ENCODE measurements at regions not wholly inside any gene's neighbourhood (a gene's known extent, or its start where the extent isn't known, plus 50 kb on each side); places are given as distances from the start of the nearest gene placed in this dataset.

GRCh38 chr3:161444694-161445077 is 51.9 kb upstream of the OTOL1 start:
- no peak for DNase-seq

GRCh38 chr3:161443921-161444693 is 52.5 kb upstream of the OTOL1 start:
- DNase-seq, result no peak

GRCh38 chr3:161430307-161430706 is 59.0 kb upstream of the SPTSSB start:
- no peak for DNase-seq

DNA sequence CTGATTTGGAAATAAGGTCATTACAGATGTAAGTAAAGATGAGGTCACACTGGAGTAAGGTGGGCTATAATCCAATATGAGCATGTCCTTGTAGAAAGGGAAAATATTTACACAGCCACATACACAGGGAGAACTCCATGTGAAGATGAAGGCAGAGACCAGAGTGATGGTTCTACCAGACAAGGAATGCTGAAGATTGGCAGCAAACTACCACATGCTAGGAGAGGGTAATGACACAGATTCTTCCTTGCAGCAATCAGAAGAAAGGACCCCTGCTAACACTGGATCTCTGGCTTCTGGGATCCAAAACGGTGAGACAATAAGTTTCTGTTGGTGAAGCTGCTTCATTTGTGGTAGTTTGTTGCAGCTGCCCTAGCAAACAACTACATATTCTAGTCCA is 56.0 kb upstream of the SPTSSB start:
- no peak for DNase-seq

GRCh38 chr3:161426758-161427157 is 55.4 kb upstream of the SPTSSB start:
- DNase-seq, result no peak

DNA sequence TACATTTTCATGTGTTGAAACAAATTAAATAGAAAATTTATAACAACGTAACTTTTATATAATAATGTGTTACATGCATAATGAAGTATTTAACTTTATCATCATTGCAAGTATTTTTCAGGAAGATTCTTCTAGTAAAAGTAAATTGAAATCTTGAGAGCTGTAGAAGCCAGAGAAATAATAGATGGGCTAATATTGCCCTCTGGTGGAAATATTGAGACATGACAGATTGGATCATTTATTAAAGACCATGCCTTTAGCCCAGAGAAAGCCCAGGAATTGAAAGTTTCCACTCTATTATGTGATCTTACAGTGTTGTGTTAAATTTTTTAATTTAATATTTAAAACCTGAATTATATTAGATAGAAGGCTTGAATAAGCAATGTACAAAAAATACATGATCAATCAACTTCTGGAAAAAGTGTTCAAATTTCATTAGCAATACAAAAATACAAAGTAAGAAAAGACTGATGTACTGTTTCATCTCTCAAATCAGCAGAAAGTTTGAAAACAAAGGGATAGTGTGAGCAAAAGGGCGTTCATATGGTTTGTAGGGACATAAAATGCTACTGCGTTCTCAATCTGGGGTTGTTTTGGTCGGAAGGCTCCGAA is 52.7 kb upstream of the SPTSSB start:
- DNase-seq, result peak; percentile 39

- no peak for DNase-seq
Observed at GRCh38 chr3:161422171-161422700, 50.9 kb upstream of the SPTSSB start.
